Ecto neural progenitor cell (in vitro differentiated cells): ENCODE measurements at regions not wholly inside any gene's neighbourhood (a gene's known extent, or its start where the extent isn't known, plus 50 kb on each side); places are given as distances from the start of the nearest gene placed in this dataset.

Source experiments
- DNase-seq: peaks from one replicate; pipeline ENCODE4 v3.0.0-alpha.2; 2018; ENCODE audit warnings: low spot score

GRCh38 chrX:69226459-69227158 is 61.4 kb upstream of the PJA1 start:
- no peak for DNase-seq

GRCh38 chrX:69222103-69223090 is 57.1 kb upstream of the PJA1 start:
- peak; percentile 87 for DNase-seq

DNA sequence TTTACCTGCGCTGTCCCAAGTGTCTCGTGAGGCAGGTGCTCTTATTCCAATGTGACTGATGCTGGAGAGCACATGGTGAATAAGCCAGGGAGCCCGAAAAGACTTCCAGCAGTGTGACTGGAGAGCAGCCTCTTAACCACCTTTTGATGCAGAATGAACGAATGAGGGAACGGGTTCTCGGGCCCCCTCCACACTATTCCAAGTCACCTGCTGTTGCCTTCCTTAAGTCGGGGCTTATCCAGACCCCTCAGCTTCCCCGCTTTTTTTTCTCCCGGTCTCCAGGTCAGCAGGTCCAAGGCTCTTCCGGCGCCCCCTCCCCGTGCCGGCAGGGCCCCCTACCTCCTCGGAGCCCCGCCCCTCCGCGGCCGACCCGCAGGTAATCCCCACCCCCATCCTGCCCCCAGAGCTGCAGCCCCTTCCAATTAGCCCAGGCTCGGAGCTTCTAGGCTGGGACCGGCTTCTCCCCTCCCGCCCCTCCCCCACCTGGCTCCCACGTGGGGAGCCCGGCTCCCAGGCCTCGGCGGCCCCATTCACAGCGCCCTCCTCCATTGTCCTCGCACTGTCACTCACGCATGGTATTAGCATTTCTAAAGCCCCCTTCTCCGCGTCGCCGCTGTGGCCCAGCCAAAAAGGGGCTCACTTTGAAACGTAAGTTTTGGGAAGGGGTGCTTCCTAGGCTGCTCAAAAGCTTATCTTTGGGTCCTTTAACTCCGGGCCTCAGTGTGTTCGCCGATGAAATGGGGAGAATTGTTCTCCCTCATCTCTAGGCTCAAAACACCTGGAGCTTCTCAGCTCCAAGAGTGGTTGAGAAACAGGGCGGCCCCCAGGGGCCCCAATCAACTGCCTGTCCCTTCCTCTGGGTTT is 56.2 kb upstream of the PJA1 start:
- no peak for DNase-seq

GRCh38 chrX:69218407-69218997 is 53.2 kb upstream of the PJA1 start:
- DNase-seq, result no peak

GRCh38 chrX:69216911-69217310 is 51.7 kb upstream of the PJA1 start:
- no peak for DNase-seq

DNA sequence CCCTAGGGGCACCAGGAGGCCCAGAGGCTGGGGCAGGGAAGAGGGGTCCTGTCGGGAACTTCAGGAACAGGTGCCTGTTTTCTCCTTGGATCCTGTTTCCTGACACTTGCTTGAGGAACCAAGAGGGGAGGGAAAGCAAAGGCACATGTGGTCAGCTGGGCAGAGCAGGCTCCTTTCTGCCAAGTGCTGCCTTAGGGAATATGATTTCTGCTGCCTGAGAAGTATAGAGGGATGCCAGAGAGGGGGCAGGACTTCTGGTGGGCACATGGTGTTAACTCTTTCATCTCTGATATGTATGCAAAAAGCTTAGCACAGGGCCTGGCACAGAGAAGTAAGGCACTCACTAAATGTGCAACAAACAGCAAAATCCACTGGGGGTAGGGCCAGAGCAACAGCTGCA is 51.2 kb upstream of the PJA1 start:
- no peak for DNase-seq

DNA sequence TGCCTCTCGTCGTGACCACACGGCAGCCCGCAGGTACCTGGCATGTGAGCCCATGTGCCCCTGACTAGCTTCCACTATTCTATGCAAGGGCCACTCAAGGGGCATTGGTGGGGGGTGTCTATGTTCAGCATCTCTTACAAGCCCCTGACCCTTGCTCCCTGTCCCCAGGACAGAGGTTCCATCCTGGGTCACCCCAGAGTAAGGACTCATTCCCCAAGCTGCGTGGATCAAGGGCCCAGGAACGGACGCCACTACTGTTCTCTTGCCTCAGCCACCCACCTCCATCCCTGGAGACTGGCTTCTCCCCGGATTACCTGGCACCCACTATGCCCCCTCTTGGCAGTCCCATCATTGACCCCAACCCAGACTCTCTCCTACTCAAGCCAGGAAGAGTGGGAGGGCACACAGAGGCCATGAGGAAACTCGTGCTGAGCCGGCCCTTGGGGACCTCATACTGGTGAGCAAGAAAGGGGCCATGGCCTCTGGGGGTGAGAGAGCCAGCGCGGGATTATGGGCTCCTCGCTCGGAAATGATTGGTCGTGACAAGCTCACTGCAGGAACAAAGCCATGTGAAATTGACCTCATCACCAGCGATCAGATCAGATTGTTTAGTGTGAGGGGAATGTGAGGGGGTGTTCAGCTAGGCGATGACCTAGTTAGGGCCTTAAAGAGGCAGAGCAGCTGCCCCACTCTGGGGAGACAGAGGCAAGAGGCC is 50.1 kb upstream of the PJA1 start:
- no peak for DNase-seq
